GM06990 (cell line): ENCODE measurements at regions not wholly inside any gene's neighbourhood (a gene's known extent, or its start where the extent isn't known, plus 50 kb on each side); places are given as distances from the start of the nearest gene placed in this dataset.

Experiments
- DNase-seq: peaks from one replicate; pipeline ENCODE4 v3.0.0-alpha.2; 2011; ENCODE audit not compliant: insufficient read length; ENCODE audit errors: extremely low read depth
- H3K27me3 ChIP-seq: replicated peaks from 2 replicates; pipeline ENCODE4 v1.6.0; 2011; ENCODE audit warnings: low read length; ENCODE audit not compliant: control insufficient read depth, insufficient read depth
- H3K36me3 ChIP-seq: 2 replicates; pipeline ENCODE4 v1.5.1; 2011; ENCODE audit warnings: low read length; ENCODE audit not compliant: control insufficient read depth, insufficient read depth
- H3K4me3 ChIP-seq: replicated peaks from 2 replicates; pipeline ENCODE4 v1.5.1; 2011; ENCODE audit warnings: low read depth, mild to moderate bottlenecking, control low read depth, low read length
- TF ChIP-seq, protein P1 (sequence below): IDR thresholded peaks from 2 replicates; pipeline ENCODE4 v1.5.1; 2011; ENCODE audit warnings: low read length, control low read depth, mild to moderate bottlenecking, inconsistent platforms; ENCODE audit not compliant: insufficient read depth, poor library complexity, severe bottlenecking

DNA sequence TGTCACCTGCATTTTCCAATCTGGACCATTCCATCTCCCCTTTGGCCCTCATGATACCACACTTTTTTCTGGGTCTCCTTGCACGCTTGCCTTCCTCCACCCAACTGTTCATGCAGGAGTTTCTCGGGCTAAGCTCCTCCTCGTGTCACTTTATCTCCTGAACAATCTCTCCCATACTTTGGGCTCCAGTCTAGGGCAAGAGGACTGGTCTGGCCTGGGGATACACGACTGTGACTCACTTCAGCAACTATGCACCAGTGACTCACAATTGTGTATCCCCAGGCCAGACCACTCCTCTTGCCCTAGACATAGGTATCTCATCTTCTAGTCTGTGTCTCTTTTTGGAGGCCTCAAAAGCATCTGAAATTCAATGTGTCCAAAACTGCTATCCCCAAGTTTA lies 149.4 kb upstream of the PTPRM start:
- H3K4me3 ChIP-seq = no peak overlapping the region
- TF ChIP-seq, protein P1, sequence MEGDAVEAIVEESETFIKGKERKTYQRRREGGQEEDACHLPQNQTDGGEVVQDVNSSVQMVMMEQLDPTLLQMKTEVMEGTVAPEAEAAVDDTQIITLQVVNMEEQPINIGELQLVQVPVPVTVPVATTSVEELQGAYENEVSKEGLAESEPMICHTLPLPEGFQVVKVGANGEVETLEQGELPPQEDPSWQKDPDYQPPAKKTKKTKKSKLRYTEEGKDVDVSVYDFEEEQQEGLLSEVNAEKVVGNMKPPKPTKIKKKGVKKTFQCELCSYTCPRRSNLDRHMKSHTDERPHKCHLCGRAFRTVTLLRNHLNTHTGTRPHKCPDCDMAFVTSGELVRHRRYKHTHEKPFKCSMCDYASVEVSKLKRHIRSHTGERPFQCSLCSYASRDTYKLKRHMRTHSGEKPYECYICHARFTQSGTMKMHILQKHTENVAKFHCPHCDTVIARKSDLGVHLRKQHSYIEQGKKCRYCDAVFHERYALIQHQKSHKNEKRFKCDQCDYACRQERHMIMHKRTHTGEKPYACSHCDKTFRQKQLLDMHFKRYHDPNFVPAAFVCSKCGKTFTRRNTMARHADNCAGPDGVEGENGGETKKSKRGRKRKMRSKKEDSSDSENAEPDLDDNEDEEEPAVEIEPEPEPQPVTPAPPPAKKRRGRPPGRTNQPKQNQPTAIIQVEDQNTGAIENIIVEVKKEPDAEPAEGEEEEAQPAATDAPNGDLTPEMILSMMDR = no peak
- no peaks in the 10 kb centered on the region for H3K27me3 ChIP-seq
- DNase-seq = no peak
- no peaks in the 10 kb centered on the region for H3K36me3 ChIP-seq

- Histone ChIP-seq H3K4me3 (no peak overlapping the region), H3K36me3 (no peaks in the 10 kb centered on the region), H3K27me3 (no peaks in the 10 kb centered on the region)
- TF ChIP-seq, protein P1 = no peak
- no peak for DNase-seq
Measured at GRCh38 chr18:7429831-7430230, 137.3 kb upstream of the PTPRM start.

- DNase-seq = no peak
- no peaks in the 10 kb centered on the region for H3K36me3 ChIP-seq
- TF ChIP-seq, protein P1 = no peak
- no peak overlapping the region for H3K4me3 ChIP-seq
- no peaks in the 10 kb centered on the region for H3K27me3 ChIP-seq
Measured at GRCh38 chr18:7436166-7436565, 130.9 kb upstream of the PTPRM start.

DNA sequence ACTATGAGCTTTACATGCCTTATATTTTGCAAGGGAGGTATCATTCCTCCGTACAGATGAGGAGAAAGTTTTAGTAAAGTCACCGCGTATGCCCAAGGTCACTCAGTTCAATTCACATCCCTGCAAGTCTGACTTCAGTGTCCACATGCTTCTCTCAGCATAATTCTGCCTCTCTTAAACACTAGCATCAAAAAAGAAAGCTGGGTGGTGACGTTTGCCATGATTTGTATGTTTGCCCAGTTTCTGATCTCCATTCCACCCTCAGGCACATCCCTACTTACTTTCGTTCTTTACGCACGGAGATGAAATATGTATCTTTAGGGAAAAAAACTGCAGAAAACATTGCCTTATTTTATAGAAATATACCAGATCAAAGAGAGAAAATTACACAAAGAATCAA lies 129.2 kb upstream of the PTPRM start:
- no peaks in the 10 kb centered on the region for H3K27me3 ChIP-seq
- no peaks in the 10 kb centered on the region for H3K36me3 ChIP-seq
- H3K4me3 ChIP-seq = no peak overlapping the region
- TF ChIP-seq, protein P1 = no peak
- DNase-seq = no peak

- Histone ChIP-seq H3K36me3 (no peaks in the 10 kb centered on the region), H3K4me3 (no peak overlapping the region), H3K27me3 (no peaks in the 10 kb centered on the region)
- TF ChIP-seq, protein P1 = no peak
- no peak for DNase-seq
Measured at GRCh38 chr18:7438646-7439045, 128.5 kb upstream of the PTPRM start.

GRCh38 chr18:7447318-7448028 lies 119.6 kb upstream of the PTPRM start:
- H3K4me3 ChIP-seq = no peak overlapping the region
- TF ChIP-seq, protein P1 = no peak
- no peaks in the 10 kb centered on the region for H3K27me3 ChIP-seq
- no peak for DNase-seq
- H3K36me3 ChIP-seq = no peaks in the 10 kb centered on the region
